Adipocyte (in vitro differentiated cells): ENCODE measurements at regions not wholly inside any gene's neighbourhood (a gene's known extent, or its start where the extent isn't known, plus 50 kb on each side); places are given as distances from the start of the nearest gene placed in this dataset.

Source experiments
- DNase-seq: peaks from one replicate; pipeline ENCODE4 v3.0.0-alpha.2; 2015; ENCODE audit warnings: low read depth
- H3K27me3 ChIP-seq: replicated peaks from 2 replicates; pipeline ENCODE4 v1.7.0; 2013; ENCODE audit warnings: mild to moderate bottlenecking, low read length, moderate library complexity; ENCODE audit not compliant: control insufficient read depth, insufficient read depth
- H3K36me3 ChIP-seq: 2 replicates; pipeline ENCODE4 v1.7.0; 2013; ENCODE audit warnings: low read length, mild to moderate bottlenecking, moderate library complexity; ENCODE audit not compliant: control insufficient read depth, insufficient read depth, severe bottlenecking
- H3K4me1 ChIP-seq: 2 replicates; pipeline ENCODE4 v1.7.0; 2013; ENCODE audit warnings: mild to moderate bottlenecking, low read length, moderate library complexity; ENCODE audit not compliant: control insufficient read depth, insufficient read depth
- H3K4me3 ChIP-seq: 2 replicates; pipeline ENCODE4 v1.7.0; 2013; ENCODE audit warnings: mild to moderate bottlenecking, low read length, moderate library complexity
- H3K9ac ChIP-seq: 2 replicates; pipeline ENCODE4 v1.7.0; 2013; ENCODE audit warnings: mild to moderate bottlenecking, low read length, moderate library complexity
- H3K9me3 ChIP-seq: 2 replicates; pipeline ENCODE4 v1.7.0; 2013; ENCODE audit warnings: mild to moderate bottlenecking, low read length, moderate library complexity; ENCODE audit not compliant: control insufficient read depth

- no peaks in the 10 kb centered on the region for H3K36me3 ChIP-seq
- no peak for DNase-seq
- H3K27me3 ChIP-seq, result peaks cover 3% of the 10 kb centered on the region
- H3K9me3 ChIP-seq, result no peaks in the 10 kb centered on the region
- no peaks in the 10 kb centered on the region for H3K4me1 ChIP-seq
- H3K9ac ChIP-seq, result no peak overlapping the region
- no peak overlapping the region for H3K4me3 ChIP-seq
Observed at GRCh38 chr22:48204296-48204695, 1441.8 kb downstream of the TBC1D22A start.

DNA sequence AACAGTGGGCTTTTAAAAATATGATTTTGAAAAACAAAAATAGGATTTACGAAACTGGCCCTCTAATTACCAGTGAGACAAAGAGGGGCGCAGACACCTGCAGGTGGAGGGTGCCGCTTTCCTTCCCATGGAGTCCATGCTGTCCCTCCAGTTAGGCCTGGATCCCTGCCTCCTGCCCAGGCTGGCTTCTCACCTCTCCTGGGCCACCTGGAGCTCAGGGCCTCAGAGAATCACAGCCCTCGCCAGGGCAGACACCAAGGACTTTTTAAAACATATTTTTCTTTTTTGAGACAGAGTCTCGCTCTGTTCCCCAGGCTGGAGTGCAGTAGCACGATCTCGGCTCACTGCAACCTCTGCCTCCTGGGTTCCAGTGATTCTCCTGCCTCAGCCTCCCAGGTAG, 1437.2 kb downstream of the TBC1D22A start:
- Histone ChIP-seq H3K9ac (no peak overlapping the region), H3K36me3 (no peaks in the 10 kb centered on the region), H3K9me3 (no peaks in the 10 kb centered on the region), H3K4me1 (no peaks in the 10 kb centered on the region), H3K27me3 (no peaks in the 10 kb centered on the region), H3K4me3 (no peak overlapping the region)
- DNase-seq, result no peak

DNA sequence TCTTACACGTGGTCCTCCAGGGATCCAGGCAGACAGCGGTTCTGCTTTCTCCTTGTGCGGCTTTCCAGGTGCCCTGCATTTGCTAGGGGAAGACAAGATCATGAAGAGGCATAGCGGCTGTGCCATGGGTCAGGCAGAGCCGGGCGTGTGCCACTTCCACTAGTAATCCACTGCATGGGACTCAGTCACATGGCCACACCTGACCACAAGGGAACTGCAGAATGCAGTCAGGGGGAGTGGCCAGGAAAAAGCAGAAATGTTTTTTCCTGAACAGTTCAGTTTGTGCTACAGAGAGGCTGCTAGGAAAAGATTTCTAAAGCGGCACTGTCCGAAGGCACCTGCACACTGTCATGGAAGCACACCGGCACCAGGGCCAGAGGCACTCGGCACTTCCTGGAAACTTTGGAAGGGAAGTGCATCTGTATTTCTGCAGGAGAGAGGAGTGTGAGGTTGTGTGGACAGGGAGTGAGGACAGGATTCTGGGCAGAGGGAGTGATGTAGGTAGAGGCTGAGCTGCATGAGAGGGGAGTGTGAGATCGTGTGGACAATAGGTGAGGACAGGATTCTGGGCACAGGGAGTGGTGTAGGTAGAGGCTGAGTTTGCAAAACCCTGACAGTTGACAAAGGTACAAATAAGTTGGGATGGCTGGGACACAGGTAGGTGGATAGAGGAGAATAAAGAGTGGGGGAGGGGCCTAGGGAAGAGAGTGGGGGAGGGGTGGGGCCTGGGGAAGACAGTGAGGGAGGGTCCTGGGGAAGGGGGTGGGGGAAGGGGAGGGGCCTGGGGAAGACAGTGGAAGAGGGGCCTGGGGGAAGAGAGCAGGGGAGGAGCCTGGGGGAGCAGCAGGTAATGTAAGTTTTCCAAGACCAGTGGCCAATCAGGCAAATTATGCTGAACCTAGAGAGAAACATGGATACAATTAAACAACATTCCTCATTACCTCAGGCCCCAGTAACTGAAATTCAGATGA, 1436.3 kb downstream of the TBC1D22A start:
- no peak for DNase-seq
- no peaks in the 10 kb centered on the region for H3K27me3 ChIP-seq
- no peak overlapping the region for H3K4me3 ChIP-seq
- no peak overlapping the region for H3K9ac ChIP-seq
- H3K36me3 ChIP-seq, result no peaks in the 10 kb centered on the region
- H3K9me3 ChIP-seq, result no peaks in the 10 kb centered on the region
- no peaks in the 10 kb centered on the region for H3K4me1 ChIP-seq

- peaks cover 5% of the 10 kb centered on the region for H3K9me3 ChIP-seq
- H3K4me3 ChIP-seq, result no peak overlapping the region
- H3K36me3 ChIP-seq, result no peaks in the 10 kb centered on the region
- no peak overlapping the region for H3K9ac ChIP-seq
- H3K27me3 ChIP-seq, result no peaks in the 10 kb centered on the region
- DNase-seq, result no peak
- no peaks in the 10 kb centered on the region for H3K4me1 ChIP-seq
Observed at GRCh38 chr22:48197189-48197690, 1434.8 kb downstream of the TBC1D22A start.

GRCh38 chr22:48192920-48193319, 1430.5 kb downstream of the TBC1D22A start:
- no peak for DNase-seq
- H3K9ac ChIP-seq, result no peak overlapping the region

GRCh38 chr22:48192071-48192470, 1429.6 kb downstream of the TBC1D22A start:
- Histone ChIP-seq H3K4me1 (no peaks in the 10 kb centered on the region), H3K9me3 (peaks cover 20% of the 10 kb centered on the region), H3K36me3 (no peaks in the 10 kb centered on the region), H3K27me3 (no peaks in the 10 kb centered on the region), H3K9ac (no peak overlapping the region), H3K4me3 (no peak overlapping the region)
- DNase-seq, result no peak

More at GRCh38 chr22:48192920-48193319, 1430.5 kb downstream of the TBC1D22A start:
- Histone ChIP-seq H3K4me1 (no peaks in the 10 kb centered on the region), H3K27me3 (no peaks in the 10 kb centered on the region), H3K36me3 (no peaks in the 10 kb centered on the region), H3K9me3 (peaks cover 20% of the 10 kb centered on the region), H3K4me3 (no peak overlapping the region)

DNA sequence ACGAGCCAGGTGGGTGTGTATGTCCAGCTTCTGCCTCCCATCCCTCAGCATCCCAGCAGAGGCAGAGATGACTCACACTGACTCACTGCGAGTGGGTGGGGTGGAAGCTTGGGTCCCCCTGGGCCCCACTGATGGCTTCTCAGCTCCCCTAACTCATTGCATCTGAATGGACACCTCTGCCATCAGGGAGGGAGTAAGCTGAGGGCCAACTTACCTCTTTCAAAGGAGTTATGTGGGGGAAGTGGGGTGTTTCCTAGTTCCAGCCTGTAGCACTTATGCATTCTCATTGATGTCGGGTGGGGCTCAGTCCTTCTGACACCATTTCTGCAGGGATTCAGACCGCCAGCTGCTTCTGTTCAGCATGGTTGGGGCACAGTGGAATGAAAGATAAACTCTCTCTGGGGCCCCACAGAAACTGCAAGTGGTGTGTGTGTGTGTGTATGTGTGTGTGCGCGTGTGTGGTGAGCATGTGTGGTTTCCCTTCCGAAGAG, 1425.8 kb downstream of the TBC1D22A start:
- H3K4me3 ChIP-seq, result no peak overlapping the region
- no peak for DNase-seq
- H3K27me3 ChIP-seq, result no peaks in the 10 kb centered on the region
- H3K9ac ChIP-seq, result no peak overlapping the region
- no peaks in the 10 kb centered on the region for H3K4me1 ChIP-seq
- no peaks in the 10 kb centered on the region for H3K36me3 ChIP-seq
- H3K9me3 ChIP-seq, result peaks cover 20% of the 10 kb centered on the region

DNA sequence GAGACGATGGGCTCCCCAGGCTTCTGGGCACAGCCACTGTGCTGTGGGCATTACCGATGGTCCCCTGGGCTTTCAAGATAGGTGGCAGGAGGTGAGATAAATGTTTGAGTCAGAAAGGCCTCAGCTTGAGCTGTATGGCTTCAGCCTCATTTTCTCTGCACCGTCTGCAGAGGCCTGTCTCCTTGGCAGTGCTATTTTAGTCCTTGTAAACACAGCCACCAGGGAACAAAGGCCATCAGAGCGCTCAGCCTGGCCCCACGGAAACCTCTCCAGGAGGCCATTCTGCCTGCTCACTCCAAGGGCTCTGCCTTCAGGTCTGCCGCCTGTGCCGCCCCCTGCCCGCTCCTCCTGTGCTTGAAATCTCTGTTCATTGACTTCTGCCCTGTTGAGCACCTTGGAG, 1424.9 kb downstream of the TBC1D22A start:
- DNase-seq, result no peak
- peaks cover 17% of the 10 kb centered on the region for H3K9me3 ChIP-seq
- H3K36me3 ChIP-seq, result no peaks in the 10 kb centered on the region
- H3K4me3 ChIP-seq, result no peak overlapping the region
- no peaks in the 10 kb centered on the region for H3K27me3 ChIP-seq
- no peaks in the 10 kb centered on the region for H3K4me1 ChIP-seq
- H3K9ac ChIP-seq, result no peak overlapping the region

GRCh38 chr22:48186146-48186790, 1423.8 kb downstream of the TBC1D22A start:
- no peaks in the 10 kb centered on the region for H3K36me3 ChIP-seq
- H3K27me3 ChIP-seq, result no peaks in the 10 kb centered on the region
- no peak for DNase-seq
- no peak overlapping the region for H3K9ac ChIP-seq
- peaks cover 6% of the 10 kb centered on the region for H3K9me3 ChIP-seq
- no peaks in the 10 kb centered on the region for H3K4me1 ChIP-seq
- H3K4me3 ChIP-seq, result no peak overlapping the region

DNA sequence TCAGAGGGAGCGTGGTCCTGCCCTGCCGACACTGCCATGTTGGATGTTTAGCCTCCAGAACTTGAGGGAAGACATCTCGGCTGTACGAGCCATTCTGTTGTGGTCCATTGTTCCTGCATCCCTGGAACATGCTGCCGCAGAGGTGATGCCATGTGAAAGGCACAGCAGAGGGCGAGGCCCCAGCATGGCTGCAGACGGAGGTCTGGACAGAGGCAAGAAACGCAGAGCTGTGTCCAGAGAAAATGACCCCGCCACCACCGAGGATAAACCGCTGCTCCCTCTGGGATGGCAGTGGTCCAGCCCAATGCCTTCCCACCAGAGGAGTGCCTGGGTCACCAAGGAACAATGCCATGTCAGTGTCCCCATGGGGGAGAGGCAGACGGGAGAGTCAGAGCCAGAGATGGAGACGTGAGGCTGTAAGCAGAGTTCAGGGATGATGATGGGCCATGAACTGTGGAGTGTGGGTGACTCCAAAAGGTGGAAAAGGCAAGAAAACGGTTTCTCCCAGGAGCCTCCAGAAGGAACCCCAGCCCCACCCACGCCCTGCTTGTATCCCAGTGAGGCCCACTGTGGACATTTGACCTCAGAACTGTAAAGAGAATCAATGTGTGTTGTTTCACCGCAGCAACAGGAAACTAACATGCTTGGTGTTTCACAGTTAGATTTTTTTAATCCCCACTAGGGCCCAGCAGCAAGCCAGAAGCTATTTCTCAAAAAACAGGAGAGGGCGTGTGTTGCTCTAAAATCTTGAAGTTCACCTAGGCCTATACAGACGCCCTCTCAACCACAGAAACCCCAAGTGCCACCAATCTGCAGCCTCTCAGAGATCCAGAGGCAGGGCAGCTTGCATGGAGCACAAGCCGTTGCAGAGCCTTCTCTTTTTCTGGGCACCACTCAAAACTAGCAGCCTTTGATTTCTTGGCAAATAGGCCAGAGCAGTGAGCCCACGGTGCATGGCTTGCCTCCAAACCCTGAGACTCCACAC, 1422.9 kb downstream of the TBC1D22A start:
- DNase-seq, result no peak
- Histone ChIP-seq H3K4me1 (no peaks in the 10 kb centered on the region), H3K27me3 (no peaks in the 10 kb centered on the region)

More for the DNA sequence above, 1422.9 kb downstream of the TBC1D22A start:
- Histone ChIP-seq H3K4me3 (no peak overlapping the region), H3K36me3 (no peaks in the 10 kb centered on the region), H3K9ac (no peak overlapping the region), H3K9me3 (peaks cover 4% of the 10 kb centered on the region)
